ENCODE measurements at regions not wholly inside any gene's neighbourhood (a gene's known extent, or its start where the extent isn't known, plus 50 kb on each side); places are given as distances from the start of the nearest gene placed in this dataset.

DNA sequence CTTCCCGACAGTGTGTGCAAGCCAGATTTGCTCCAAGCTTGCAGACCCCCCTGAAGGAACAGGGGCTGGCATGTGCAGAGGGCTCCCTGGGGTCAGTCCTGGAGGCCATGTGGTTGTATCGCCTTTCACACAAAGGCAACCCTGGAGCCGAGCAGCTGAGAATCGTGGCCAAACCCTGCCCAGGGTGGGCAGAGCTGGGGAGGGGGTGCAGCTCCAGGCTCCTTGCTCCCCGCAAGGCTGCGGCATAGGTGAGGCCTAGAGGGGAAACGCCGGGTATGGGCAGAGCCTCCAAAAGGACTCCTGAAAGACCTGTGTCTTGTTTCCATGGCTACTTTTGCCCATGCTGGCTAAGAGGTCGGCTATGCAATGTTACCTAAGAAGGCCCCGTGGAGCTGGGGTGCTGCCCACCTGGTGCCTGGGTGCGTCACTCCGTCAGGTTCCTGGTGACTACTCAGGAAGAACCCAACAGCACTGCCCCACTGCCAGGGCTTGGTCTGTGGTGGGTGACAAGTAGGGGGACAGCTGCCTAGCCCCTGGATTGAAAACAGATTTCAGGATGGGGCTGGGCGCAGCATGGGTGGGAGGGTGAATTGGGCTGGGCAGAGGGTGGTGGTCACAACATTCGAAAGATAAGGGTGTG is 171.0 kb upstream of the SHH start:
- Mint-ChIP-seq H3K36me3 (ENCODE audit: low read depth) (no peaks in the 10 kb centered on the region), H3K9me3 (no peaks in the 10 kb centered on the region), H3K4me1 (no peaks in the 10 kb centered on the region), H3K27me3 (no peaks in the 10 kb centered on the region), H3K27ac (no peak overlapping the region), H3K4me3 (no peak overlapping the region)
- ChIA-PET CTCF (no interaction called here), POLR2A (no interaction called here)
- no peak for ATAC-seq (ENCODE audit: low read depth)
- DNase-seq, result no peak
- intact Hi-C loops (cut with micrococcal nuclease), result no loop called here
- TF ChIP-seq, protein P1, sequence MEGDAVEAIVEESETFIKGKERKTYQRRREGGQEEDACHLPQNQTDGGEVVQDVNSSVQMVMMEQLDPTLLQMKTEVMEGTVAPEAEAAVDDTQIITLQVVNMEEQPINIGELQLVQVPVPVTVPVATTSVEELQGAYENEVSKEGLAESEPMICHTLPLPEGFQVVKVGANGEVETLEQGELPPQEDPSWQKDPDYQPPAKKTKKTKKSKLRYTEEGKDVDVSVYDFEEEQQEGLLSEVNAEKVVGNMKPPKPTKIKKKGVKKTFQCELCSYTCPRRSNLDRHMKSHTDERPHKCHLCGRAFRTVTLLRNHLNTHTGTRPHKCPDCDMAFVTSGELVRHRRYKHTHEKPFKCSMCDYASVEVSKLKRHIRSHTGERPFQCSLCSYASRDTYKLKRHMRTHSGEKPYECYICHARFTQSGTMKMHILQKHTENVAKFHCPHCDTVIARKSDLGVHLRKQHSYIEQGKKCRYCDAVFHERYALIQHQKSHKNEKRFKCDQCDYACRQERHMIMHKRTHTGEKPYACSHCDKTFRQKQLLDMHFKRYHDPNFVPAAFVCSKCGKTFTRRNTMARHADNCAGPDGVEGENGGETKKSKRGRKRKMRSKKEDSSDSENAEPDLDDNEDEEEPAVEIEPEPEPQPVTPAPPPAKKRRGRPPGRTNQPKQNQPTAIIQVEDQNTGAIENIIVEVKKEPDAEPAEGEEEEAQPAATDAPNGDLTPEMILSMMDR (IDR thresholded peaks at IDR 0.05), result no peak

DNA sequence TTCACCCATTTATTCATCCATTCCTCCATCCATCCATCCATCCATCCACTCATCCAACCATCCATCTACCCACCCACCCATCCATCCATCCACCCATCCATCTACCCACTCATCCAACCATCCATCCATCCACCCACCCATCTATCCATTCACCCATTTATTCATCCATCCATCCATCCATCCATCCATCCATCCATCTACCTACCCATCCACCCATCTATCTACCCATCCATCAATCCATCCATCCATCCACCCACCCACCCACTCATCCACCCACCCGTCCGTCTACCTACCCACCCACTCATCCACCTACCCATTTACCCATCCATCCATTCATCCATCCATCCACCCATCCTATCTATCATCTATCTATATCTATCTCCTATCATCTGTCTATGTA is 169.4 kb upstream of the SHH start:
- intact Hi-C loops (cut with micrococcal nuclease), result no loop called here
- CTCF ChIA-PET, result no interaction called here
- no peak for DNase-seq
- no peak for ATAC-seq (ENCODE audit: low read depth)
- Mint-ChIP-seq H3K4me3 (no peak overlapping the region), H3K9me3 (no peaks in the 10 kb centered on the region), H3K36me3 (ENCODE audit: low read depth) (no peaks in the 10 kb centered on the region), H3K27me3 (no peaks in the 10 kb centered on the region), H3K4me1 (no peaks in the 10 kb centered on the region), H3K27ac (no peak overlapping the region)
- TF ChIP-seq, protein P1 (IDR thresholded peaks at IDR 0.05), result no peak
- POLR2A ChIA-PET, result no interaction called here

DNA sequence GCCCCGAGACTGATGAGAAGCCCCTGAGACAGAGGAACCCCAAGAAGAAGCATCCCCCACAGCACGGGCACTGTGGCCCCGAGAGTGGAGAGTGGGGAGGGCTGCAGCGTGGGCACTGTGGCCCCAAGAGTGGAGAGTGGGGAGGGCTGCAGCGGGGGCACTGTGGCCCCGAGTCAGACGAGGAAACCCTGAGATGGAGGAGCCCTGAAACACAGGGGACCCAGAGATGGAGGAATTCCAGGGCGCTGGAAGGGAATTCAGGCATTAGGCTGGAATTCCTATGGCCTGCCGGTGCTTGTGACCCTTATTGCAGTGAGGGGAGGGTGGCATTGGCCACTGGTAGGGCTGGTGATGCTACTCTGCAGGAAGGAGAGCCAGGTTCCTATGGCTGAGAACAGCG is 168.6 kb upstream of the SHH start:
- H3K4me3 Mint-ChIP-seq, result no peak overlapping the region

DNA sequence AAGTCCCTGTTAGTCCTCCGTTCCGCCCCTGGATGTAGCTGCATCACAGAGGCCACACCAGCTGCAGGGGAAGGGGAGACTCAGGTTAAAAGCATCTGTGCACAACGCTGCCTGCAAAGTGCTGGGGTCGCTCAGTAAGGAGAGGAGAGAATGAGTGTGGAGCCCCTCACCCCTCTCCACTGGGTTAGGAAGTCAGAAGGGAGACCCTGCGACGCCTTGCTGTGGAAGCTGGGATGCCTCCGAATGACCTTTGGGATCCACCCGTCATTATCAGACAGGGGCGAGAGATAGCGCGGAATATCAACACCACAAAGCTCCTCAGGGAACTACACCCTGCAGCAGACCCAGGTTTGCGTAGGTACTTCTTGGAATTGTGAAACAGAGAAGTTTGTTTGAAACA is 167.7 kb upstream of the SHH start:
- Mint-ChIP-seq H3K27ac (no peak overlapping the region), H3K36me3 (ENCODE audit: low read depth) (no peaks in the 10 kb centered on the region), H3K27me3 (no peaks in the 10 kb centered on the region), H3K4me1 (no peaks in the 10 kb centered on the region), H3K4me3 (no peak overlapping the region), H3K9me3 (no peaks in the 10 kb centered on the region)
- no peak for ATAC-seq (ENCODE audit: low read depth)
- intact Hi-C loops (cut with micrococcal nuclease), result no loop called here
- ChIA-PET CTCF (no interaction called here), POLR2A (no interaction called here)
- TF ChIP-seq, protein P1 (IDR thresholded peaks at IDR 0.05), result no peak
- no peak for DNase-seq

More for the DNA sequence above, 168.6 kb upstream of the SHH start:
- no peaks in the 10 kb centered on the region for H3K4me1 Mint-ChIP-seq
- TF ChIP-seq, protein P1 (IDR thresholded peaks at IDR 0.05), result no peak
- DNase-seq (peak; percentile 9), ATAC-seq (ENCODE audit: low read depth) (no peak)
- ChIA-PET CTCF (no interaction called here), POLR2A (no interaction called here)
- intact Hi-C loops (cut with micrococcal nuclease), result no loop called here
- no peaks in the 10 kb centered on the region for H3K36me3 Mint-ChIP-seq (ENCODE audit: low read depth)
- no peak overlapping the region for H3K27ac Mint-ChIP-seq
- H3K27me3 Mint-ChIP-seq, result no peaks in the 10 kb centered on the region
- no peaks in the 10 kb centered on the region for H3K9me3 Mint-ChIP-seq

DNA sequence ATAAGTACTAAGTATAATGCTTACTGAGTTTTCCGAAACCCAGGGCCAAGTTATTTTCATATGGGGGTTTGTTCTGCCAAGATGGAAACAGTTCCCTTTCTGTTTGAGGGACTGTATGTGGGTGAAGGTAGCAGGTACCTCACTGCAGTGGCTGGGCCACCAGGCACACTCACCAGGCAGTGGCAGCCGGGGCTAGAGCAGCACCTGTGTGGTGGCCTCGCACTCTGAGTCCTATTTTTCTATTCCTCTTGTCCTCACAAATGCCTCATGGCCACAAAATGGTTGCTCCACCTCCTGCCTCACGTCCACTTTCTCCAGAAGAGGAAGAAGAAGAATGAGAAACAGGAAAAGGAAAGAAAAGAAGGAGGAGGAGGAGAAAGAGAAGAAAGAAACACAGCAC is 167.3 kb upstream of the SHH start:
- no peak for ATAC-seq (ENCODE audit: low read depth)
- no peak overlapping the region for H3K27ac Mint-ChIP-seq
- no peaks in the 10 kb centered on the region for H3K36me3 Mint-ChIP-seq (ENCODE audit: low read depth)
- no peaks in the 10 kb centered on the region for H3K27me3 Mint-ChIP-seq
- ChIA-PET CTCF (no interaction called here), POLR2A (no interaction called here)
- H3K4me1 Mint-ChIP-seq, result no peaks in the 10 kb centered on the region
- TF ChIP-seq, protein P1 (IDR thresholded peaks at IDR 0.05), result no peak
- H3K4me3 Mint-ChIP-seq, result no peak overlapping the region
- DNase-seq, result no peak
- intact Hi-C loops (cut with micrococcal nuclease), result no loop called here
- no peaks in the 10 kb centered on the region for H3K9me3 Mint-ChIP-seq

Data from activated B cell treated with CpG ODN at 0.5 μM for 24 hours (primary cell).